A673 (cell line): ENCODE measurements at regions not wholly inside any gene's neighbourhood (a gene's known extent, or its start where the extent isn't known, plus 50 kb on each side); places are given as distances from the start of the nearest gene placed in this dataset.
A peak's percentile ranks its signal among the peaks of the same experiment; 100 is the strongest.

ENCODE experiments used
- BruUV-seq: library from RNA; stranded (reverse); fragments of 400-500 nt; replicated peaks from 2 replicates; lab custom pipeline; 2021; lab: Mats Ljungman, UMichigan
- CTCF ChIA-PET: fragments of 300-600 bp; sonication (Branson Sonifier 250); formaldehyde crosslinking; loops from one replicate; lab custom pipeline; 2022; ENCODE audit warnings: antibody characterized with exemption; lab: Charles Lee
- POLR2A ChIA-PET: fragments of 300-600 bp; sonication (Branson Sonifier 250); formaldehyde crosslinking; loops from one replicate; lab custom pipeline; 2022; ENCODE audit warnings: antibody characterized with exemption; ENCODE audit not compliant: low non-redundant PET; lab: Charles Lee
- DNase-seq: peaks from one replicate; pipeline ENCODE4 v3.0.0-alpha.2; 2015; ENCODE audit warnings: low spot score
- H3K27ac ChIP-seq: fragments of 200-600 bp; sonication (generic); 2 replicates; pipeline ENCODE4 v1.5.1; 2016; ENCODE audit warnings: mixed run types, low read depth, mild to moderate bottlenecking, mixed read lengths, antibody characterized with exemption, low read length; ENCODE audit not compliant: poor library complexity, severe bottlenecking
- H3K27me3 ChIP-seq: fragments of 200-600 bp; sonication (generic); replicated peaks from 2 replicates; pipeline ENCODE4 v1.6.1; 2017; ENCODE audit warnings: mixed run types, low read depth, mild to moderate bottlenecking, mixed read lengths, antibody characterized with exemption, low read length; ENCODE audit not compliant: insufficient read depth, poor library complexity
- H3K36me3 ChIP-seq: fragments of 200-600 bp; sonication (generic); 2 replicates; pipeline ENCODE4 v1.6.1; 2016; ENCODE audit warnings: mixed run types, mild to moderate bottlenecking, mixed read lengths, antibody characterized with exemption, low read length; ENCODE audit not compliant: insufficient read depth, poor library complexity, severe bottlenecking
- H3K4me1 ChIP-seq: fragments of 200-600 bp; sonication (generic); 2 replicates; pipeline ENCODE4 v1.6.1; 2017; ENCODE audit warnings: mixed run types, mild to moderate bottlenecking, mixed read lengths, antibody characterized with exemption, low read length; ENCODE audit not compliant: insufficient read depth, poor library complexity, severe bottlenecking
- H3K4me3 ChIP-seq: fragments of 200-600 bp; sonication (generic); 2 replicates; pipeline ENCODE4 v1.5.1; 2016; ENCODE audit warnings: low read depth, mixed run types, mild to moderate bottlenecking, mixed read lengths, low read length; ENCODE audit not compliant: poor library complexity, severe bottlenecking
- H3K9me3 ChIP-seq: fragments of 200-600 bp; sonication (generic); 2 replicates; pipeline ENCODE4 v1.6.1; 2016; ENCODE audit warnings: mixed run types, low read depth, mild to moderate bottlenecking, mixed read lengths, antibody characterized with exemption, low read length; ENCODE audit not compliant: poor library complexity, severe bottlenecking
- EZH2 ChIP-seq: fragments of 200-600 bp; sonication (generic); IDR thresholded peaks from 2 replicates; pipeline ENCODE4 v1.6.1; 2017; ENCODE audit warnings: borderline replicate concordance, low read depth, mild to moderate bottlenecking, mixed read lengths, antibody characterized with exemption, low read length; ENCODE audit not compliant: poor library complexity, severe bottlenecking
- intact Hi-C: fragments of 100-400 bp; cut with micrococcal nuclease; formaldehyde crosslinking; loops from one replicate; pipeline ENCODE4 v1.10.0; 2022; ENCODE audit not compliant: unreplicated experiment
- TF ChIP-seq, protein P1 (sequence below): fragments of 300-800, 200-600 bp; sonication (generic); conservative IDR thresholded peaks from 2 replicates; pipeline ENCODE4 v1.5.1; 2017; ENCODE audit warnings: low read depth, mild to moderate bottlenecking, antibody characterized with exemption, low read length, moderate library complexity, mixed read lengths

GRCh38 chr1:166272155-166272554 lies 105.4 kb upstream of the FAM78B start:
- no peaks in the 10 kb centered on the region for H3K36me3 ChIP-seq
- BruUV-seq = no TSS peak
- H3K27ac ChIP-seq = no peak overlapping the region
- ChIA-PET POLR2A (no interaction called here), CTCF (no interaction called here)
- intact Hi-C loops = no loop called here
- H3K4me3 ChIP-seq = no peak overlapping the region
- TF ChIP-seq, protein P1, sequence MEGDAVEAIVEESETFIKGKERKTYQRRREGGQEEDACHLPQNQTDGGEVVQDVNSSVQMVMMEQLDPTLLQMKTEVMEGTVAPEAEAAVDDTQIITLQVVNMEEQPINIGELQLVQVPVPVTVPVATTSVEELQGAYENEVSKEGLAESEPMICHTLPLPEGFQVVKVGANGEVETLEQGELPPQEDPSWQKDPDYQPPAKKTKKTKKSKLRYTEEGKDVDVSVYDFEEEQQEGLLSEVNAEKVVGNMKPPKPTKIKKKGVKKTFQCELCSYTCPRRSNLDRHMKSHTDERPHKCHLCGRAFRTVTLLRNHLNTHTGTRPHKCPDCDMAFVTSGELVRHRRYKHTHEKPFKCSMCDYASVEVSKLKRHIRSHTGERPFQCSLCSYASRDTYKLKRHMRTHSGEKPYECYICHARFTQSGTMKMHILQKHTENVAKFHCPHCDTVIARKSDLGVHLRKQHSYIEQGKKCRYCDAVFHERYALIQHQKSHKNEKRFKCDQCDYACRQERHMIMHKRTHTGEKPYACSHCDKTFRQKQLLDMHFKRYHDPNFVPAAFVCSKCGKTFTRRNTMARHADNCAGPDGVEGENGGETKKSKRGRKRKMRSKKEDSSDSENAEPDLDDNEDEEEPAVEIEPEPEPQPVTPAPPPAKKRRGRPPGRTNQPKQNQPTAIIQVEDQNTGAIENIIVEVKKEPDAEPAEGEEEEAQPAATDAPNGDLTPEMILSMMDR = no peak
- no peak for TF ChIP-seq EZH2
- H3K27me3 ChIP-seq = no peaks in the 10 kb centered on the region
- DNase-seq = no peak
- peaks cover 5% of the 10 kb centered on the region for H3K4me1 ChIP-seq
- H3K9me3 ChIP-seq = no peaks in the 10 kb centered on the region

DNA sequence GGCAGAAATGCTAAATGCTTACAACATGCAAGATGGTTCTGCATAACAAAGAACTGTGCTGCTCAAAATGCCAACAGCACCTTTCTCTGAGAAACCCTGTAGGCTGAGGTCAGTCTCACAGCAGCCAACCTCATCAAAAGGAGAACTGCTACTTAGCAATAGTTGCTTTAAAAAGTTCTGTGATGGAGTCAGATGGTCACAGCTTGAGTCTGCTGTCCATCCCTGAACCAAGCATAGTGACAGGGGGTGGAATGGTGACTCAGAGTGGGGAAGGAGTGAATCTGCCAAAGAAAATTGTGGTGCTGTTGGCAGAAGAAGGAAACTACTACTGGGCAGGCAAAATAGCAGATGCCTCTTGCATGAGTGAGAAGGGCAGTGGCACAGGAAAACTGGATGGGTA lies 106.0 kb upstream of the FAM78B start:
- no peak overlapping the region for H3K4me3 ChIP-seq
- no peaks in the 10 kb centered on the region for H3K36me3 ChIP-seq
- H3K27ac ChIP-seq = no peak overlapping the region
- H3K9me3 ChIP-seq = no peaks in the 10 kb centered on the region
- ChIA-PET CTCF (no interaction called here), POLR2A (no interaction called here)
- peaks cover 5% of the 10 kb centered on the region for H3K4me1 ChIP-seq
- no peak for TF ChIP-seq EZH2
- TF ChIP-seq, protein P1 = no peak
- BruUV-seq = no TSS peak
- no peaks in the 10 kb centered on the region for H3K27me3 ChIP-seq
- intact Hi-C loops = no loop called here
- no peak for DNase-seq

GRCh38 chr1:166273618-166274017 lies 106.8 kb upstream of the FAM78B start:
- no TSS peak for BruUV-seq
- ChIA-PET CTCF (no interaction called here), POLR2A (no interaction called here)
- Histone ChIP-seq H3K27me3 (no peaks in the 10 kb centered on the region), H3K36me3 (no peaks in the 10 kb centered on the region), H3K4me3 (no peak overlapping the region), H3K27ac (no peak overlapping the region), H3K4me1 (peaks cover 5% of the 10 kb centered on the region), H3K9me3 (no peaks in the 10 kb centered on the region)
- intact Hi-C loops = no loop called here
- no peak for TF ChIP-seq EZH2
- TF ChIP-seq, protein P1 = no peak
- peak; percentile 39 for DNase-seq
